Activated CD4-positive, alpha-beta T cell treated with anti-CD3 and anti-CD28 coated beads, Interleukin-2, amount 50 U/mL, for 48 hours (primary cell): ENCODE measurements at regions not wholly inside any gene's neighbourhood (a gene's known extent, or its start where the extent isn't known, plus 50 kb on each side); places are given as distances from the start of the nearest gene placed in this dataset.
"Not testable (repeated sequence)": the region's sequence is repeated elsewhere in the genome, so short reads cannot be mapped to it uniquely, and the experiment has no call there.

Experiments
- DNase-seq, 2 experiments: peaks; one replicate each; pipeline ENCODE4 v3.0.0-alpha.2; 2020

DNA sequence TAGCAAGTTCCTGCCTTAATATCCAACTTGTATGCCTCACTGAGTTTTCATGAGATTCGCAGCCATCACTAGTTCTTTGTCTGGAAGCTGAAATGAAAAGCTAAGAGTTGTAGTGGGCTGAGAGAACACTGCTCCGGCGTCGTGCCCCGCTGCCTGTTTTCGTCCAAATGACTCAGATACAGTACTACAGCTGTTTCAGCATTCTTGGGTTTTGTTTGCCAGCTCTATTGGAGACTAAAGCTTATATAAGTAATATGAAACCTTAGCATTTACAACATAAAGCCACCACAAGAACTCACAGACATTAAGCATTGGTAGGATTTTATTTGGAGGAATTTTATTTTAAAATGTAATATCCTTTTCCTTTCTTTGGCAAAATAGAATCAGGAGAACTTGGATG is 299.7 kb downstream of the DLEU7 start:
- DNase-seq = no peak

DNA sequence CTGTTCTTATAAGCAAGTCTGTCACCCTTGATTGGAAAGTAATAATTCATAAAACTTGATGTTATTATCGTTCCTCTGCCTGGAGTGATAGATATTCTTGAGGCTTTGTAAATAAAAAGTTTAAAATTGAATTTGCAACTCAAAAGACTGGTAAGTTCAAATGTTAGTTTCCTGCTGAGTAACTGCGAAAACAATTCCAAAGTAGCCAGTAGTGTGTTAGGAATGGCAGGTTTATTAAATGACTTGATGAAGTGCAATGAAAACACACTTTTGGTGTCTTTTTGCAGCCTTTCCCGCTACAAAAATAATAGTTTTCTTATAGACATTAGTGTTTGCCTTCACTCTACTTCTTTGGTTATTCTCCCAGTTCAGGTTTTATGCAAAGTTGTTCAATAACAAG is 299.3 kb downstream of the DLEU7 start:
- DNase-seq = no peak

DNA sequence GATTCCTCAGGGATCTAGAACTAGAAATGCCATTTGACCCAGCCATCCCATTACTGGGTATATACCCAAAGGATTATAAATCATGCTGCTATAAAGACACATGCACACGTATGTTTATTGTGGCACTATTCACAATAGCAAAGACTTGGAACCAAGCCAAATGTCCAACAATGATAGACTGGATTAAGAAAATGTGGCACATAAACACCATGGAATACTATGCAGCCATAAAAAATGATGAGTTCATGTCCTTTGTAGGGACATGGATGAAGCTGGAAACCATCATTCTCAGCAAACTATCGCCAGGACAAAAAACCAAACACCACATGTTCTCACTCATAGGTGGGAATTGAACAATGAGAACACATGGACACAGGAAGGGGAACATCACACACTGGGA is 296.3 kb downstream of the DLEU7 start:
- not testable (repeated sequence) for DNase-seq

DNA sequence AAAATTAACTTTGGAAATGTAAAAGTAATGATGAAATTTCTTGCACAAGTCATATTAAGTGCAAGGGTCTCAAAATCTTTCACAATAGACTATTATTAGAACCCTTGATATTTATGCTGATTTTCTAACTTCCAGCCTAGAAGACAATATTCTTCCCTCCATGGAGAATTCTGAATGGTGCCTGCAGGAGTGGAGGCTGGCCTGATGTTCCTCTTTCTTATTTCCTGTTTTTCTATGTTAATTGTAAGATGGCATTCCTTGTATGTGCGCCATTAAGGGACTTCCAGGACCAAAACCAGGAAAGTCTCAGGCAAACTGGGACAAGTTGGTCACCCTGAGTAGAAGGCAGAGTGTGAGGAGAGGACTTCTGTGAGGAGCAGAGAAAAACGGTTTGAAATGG is 294.9 kb downstream of the DLEU7 start:
- DNase-seq = no peak

DNA sequence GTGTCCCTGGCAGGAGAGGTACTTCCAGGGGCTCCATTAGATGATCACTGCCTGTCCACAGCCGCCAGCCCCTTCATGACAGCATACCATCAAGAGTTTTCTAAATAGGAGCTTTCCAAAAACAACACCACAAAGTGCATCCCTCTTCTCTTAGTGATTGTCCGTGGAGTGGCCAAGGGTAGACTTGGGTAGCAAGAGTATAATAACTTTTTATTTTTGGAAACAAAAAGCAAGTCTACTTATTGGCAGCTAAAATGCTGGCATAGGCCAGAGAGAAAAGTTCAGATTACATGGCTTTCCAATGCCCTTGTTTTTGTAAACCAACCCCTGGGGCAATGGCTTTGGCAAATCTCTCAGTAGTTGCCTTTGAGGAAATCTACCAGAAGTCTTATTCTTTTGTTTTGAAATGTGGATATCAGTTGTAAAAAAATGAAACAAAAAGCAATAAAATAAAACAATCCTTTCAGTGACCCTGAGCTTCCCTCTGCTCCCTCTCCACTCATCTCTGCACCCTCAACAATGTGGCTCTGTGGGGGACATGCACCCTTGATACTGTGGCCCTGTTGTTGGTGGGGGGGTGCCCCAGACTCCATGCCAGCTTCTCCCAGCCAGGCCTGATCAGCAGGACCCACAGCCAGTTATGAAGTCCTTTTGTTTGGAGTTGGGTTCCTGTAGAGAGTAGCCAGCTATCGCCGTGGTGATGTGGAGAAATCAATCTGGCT is 294.1 kb downstream of the DLEU7 start:
- no peak for DNase-seq

DNA sequence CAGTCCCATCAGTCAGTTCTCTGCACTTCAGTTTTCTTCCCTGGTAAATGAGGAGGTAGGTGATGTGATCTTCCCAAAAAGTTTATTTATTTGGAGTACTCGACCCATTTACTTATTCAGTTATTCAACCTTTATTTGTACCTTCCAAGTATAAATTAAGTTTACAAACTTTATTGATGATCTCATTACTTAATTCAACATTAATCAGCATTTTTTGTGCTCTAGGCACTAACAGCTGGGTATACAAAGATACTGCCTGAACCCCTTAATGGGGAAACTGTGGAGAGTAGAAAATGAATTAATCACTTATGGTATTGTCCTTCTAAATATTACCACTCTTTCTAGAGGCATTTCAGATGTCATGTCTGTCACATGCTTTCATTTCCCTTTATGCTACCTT is 293.3 kb downstream of the DLEU7 start:
- DNase-seq = no peak

DNA sequence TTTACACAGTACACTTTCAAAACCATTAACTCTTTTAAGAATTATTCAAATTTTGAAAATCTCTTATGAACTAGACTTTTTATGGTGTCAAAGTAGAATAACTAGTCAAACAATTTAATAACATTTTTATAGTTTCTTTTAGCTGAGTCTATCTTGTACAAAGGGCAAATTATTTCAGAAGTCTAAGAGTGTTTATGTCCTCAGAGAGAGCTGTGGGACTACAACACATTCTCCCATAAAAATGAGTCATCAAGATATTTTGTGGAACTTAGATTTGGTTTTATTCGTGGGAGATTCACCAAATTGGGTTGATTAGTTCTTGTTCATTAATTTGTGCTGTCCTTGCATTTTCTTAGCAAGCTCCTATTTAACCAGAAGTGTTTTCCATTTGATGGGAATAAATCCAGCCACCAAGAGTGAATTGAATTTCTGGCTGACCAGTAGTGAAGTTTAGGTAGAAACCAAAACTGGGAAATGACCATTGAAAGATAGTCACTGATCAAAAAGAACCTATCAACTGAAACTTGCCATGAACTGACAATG is 291.0 kb downstream of the DLEU7 start:
- DNase-seq = no peak

DNA sequence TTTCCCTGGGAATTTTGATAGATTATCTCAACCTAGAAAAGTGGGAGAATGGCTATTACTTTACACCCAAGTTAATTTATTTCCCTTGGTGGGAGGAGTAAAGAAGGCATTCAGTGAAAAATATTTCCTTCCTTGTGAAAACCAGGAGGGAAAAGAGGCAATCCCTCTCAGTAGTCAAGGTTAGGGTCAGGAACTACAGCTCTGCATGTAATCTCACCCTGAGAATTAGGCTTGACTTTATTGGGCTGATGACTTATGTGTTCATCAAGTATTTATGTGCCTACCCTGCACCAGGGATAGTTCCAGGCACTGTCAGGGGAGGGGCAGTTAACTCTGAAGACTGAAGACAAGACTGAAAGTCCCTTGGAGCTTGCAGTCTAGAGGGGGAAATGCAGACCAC is 281.8 kb downstream of the DLEU7 start:
- no peak for DNase-seq

DNA sequence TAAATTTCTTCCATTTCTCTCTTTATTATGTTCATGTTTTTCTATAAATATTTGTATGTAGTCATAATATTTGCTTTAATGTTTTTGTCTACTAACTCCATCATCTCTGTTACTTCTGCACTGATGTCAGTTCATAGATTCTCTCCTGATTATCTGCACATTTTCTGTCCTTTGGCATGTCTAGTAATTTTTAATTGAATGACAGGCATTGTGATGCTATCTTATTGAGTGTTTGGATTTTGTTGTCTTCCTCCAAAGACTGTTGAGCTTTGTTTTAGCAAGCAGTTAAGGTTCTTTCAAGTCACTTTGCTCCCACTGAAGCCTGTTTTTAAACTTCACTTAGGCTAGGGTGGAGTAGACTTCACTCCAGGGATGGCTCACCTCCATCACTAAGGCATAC is 276.8 kb downstream of the DLEU7 start:
- DNase-seq = no peak

DNA sequence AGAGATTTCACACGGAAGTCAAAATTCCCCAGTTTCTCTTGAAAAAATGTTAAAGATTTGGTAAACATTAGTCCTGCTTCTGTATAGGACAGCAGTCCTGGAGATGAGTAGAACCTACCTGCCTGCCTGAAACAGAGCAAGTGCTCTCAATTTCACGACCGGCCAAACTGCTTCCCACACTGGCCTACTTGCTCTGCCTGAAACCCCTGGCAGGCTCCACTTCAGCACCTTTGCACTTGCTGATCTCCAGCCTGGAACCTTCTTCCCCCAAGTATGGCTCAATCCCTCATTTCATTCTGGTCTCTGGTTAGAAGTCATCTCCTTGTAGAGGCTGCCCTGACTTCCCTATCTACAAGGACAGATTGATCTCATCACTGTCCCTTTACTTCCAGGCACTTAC is 271.4 kb downstream of the DLEU7 start:
- DNase-seq = no peak

DNA sequence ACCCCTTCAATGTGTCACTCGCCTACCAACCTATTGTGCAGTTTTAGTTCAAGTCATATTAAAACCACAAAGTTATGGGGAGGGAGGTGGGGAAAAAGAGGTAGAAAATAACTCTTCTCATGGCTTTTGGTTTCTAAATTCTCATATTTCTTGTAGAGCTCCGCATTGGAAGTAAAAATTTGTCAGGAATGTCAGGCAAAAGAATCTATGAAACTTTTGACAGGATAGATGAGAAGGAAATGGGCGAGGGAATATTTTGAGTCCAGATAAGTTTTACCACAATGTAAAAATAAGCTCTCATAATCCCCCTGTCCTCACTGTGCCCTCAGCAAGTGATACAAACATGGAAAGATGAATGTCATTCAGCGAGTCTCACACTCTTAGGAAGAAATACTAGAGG is 270.4 kb downstream of the DLEU7 start:
- DNase-seq = no peak

DNA sequence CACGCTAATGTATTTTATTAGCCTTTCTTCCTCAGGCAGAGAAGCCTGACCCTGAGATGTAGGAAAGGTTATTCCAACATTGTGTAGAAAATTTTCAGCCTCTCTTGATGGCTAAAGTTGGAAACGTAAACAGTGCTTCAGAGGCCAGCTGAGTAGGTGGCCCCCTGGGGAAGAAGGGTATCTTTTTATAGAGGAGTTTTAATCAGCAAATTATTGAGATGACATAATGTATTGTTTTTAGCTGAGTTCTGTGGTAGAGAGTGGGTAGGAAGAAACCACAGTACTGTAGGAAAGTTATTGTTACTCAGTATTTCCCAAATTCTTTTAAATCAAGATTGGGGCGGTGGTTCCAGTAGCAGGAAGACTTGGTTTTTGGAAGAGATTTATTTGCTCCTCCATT is 268.8 kb downstream of the DLEU7 start:
- no peak for DNase-seq

DNA sequence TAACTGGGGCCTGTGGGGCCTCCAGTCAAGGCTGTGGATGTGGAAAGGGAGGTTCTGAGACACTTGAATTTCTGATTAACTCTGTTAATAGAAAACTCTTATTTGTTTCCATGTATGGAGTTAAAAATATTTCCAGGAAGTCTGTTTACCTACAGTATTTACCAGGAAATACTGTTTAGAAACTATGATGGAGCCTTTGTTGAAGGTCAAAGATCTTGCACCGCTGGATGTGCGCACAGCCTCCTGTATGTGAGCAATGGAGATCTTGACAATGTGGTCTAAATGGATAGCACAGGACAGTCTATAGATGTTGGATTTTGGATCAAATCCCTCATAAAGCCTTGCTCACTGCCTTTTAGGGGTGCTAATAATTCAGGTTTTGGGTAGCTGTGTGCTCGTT is 268.4 kb downstream of the DLEU7 start:
- DNase-seq = no peak

DNA sequence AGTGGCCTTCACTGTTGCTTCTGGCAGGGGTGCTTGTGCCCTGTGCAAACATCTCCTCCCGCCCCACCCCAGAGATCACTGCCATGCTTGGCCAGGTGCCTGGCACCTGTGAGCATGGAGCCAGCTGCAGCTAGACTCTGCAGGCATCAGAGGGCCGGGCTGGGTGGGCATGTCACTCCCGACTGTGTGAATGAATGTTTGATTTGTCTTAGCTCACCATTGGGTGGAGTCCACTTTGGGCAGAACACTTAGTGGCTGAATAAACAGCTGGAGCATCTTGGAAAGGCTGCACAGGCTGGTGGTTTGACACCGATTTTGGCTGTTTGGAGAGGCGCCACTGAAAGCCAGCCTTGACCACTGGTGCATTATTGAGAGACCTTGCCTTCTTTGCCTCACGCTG is 267.3 kb downstream of the DLEU7 start:
- no peak for DNase-seq

DNA sequence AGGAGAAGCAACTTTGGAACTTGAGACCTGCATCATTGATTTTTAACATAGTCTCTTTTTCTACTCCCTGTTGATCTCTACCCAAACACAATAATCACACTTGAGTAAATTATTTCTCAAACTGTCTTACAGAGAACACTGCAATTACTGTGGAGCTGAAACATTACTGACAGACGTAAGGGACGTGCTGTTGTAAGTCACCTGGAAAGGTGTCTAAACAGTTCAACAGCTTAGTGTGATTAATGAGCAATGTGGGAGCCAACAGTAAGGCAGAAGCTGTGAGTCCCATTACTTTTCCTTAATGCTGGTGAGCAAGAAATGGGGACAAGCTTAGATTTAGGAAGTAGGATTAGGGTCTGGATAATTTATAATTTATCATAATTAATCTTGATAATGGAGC is 265.7 kb downstream of the DLEU7 start:
- DNase-seq = no peak

DNA sequence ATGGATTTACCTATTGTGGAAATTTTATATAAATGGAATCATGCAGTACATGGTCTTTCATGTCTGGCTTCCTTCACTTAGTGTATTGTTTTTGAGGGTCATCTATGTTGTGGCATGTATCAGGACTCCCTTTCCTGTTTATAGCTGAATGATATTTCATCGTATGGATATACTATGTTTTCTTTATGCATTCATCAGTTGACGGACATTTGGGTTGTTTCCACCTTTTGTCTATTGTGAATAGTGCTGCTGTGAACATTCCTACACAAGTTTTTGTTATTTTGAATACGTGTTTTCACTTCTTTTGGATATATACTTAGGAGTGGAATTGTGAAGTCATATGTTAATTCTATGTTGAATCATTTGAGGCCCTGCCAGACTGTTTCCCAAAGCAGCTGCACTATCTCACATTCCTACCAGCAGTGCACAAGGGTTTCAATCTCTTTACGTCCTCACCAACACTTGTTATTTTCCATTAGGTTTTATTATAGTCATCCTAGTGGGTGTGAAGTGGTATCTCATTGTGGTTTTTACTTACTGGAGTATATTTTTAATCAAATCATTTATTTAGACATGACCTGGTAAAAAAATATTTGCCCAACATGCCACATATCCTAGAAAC is 262.7 kb downstream of the DLEU7 start:
- no peak for DNase-seq

DNA sequence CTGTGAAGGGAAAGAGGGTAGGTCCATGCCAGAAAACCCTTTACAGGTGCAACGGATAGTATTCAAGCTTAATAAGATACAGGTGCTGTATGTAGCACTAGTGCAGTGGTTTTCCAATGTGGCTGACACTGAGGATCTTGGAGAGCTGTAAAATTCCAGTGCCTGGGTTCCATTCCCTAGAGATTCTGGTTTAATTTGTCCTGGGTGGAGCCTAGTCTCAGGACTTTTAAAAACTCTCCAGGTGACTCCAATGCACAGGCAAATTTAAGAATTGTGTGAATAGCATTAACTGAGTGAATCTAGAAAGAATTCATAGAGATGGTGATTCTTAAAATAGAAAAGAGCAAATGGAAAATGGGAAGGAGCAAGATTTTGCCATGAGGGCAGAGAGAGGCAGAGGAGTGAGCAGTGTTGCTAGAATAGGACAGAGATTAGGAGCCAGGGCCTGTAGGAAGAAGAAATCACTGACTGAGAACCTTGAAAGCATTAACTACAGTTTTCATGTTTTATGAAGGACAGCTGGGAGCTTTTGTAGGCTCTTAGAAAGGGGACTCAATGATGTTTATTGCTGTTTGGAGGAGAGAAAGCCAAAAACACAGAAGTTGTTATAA is 261.8 kb downstream of the DLEU7 start:
- DNase-seq = no peak

DNA sequence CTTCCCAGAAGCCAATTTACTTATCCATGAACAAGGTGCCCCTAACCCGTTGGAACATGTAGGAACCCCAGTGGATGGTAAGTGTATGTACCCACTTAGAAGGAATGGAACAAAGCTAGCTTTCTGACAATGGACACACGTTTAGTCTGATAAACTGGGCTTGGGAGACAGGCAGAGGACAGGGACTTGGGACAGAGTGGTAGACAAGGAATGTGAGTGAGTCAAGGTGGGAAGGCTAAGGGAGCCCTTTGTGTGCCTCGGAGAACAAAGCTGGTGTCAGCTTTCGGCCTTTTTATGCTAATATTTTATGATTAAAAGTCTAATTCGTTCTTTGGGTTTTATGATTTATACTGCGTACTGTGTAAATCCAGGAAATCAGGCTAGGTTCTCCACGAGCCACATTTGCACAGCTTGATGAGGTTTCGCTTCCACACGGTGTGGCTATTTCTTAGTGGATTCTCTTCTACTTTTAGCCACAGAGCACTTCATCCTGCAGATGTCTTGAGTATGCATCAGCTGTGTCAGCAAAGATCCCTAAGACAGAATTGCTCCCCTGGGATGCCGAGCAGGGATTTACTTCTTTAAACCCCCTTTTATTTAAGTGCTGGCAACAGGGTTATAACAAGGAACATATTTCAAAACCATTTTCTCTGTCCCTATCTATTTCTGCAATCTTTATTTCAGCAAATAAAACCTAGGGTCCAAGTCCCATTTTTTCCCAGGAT is 258.5 kb downstream of the DLEU7 start:
- DNase-seq = no peak

DNA sequence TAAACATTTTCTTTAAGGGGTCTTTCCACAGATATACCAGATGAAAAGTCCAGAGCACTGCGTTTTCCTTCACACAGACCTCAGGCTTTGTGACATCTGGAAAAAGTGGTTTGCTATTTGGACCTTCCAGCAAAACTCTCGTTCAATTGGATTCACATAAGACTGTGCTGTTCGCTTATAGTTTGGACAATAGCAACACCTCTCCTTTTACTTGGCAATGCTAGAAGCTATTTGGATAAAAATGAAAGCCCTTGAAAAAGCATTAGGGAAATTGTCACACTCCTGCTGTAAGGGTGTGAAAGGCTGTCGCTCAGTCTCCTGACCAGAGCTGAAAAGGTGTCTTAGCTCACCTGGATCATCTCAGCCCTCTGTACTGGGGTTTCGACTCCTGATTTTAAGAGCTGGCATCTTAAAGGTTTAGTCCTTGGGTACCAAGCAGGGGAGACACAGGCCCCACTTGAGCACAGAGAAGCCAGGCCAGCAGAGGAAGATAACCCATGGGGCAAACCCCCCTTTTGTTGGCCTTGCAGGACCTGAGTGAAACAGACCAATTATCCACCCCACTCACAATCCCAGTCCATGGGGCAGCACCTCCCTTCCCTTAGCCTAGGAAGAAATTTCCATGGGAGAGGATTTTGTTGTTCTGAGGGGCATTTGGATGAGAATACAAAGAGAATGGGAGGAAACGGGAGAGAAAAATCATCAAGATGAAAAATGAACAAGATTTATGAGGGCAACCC is 257.6 kb downstream of the DLEU7 start:
- DNase-seq = no peak

DNA sequence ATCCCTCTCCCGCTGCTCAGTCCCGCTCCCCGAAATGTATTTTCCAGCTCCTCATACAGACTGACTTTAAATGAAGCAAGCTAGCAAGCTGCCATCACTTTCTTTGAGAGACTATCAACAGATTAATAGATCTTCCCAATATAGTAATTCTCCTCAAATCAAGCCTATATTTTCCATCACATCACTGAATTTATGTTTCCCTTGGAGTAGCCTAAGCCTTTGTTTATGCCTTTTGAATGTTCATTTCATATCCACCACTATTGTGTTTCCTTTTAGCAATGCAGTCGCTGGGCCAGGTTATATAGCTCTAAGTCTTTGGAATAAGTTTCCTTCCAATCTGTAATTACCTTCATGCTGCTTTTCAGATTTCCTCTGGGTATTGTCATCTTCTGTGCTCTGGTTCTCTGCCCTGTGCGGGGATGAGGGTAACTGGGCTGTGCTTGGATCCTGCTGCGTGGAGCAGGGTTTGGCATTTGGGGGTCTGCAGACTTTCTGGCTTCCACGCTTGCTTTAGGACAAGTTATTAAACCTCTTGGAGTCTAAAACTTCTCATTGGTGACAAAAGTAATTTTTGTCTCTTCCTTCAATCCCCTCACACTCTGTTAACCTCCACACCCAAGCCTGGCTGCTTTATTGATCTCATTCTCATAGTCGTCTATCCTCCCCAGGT is 256.9 kb downstream of the DLEU7 start:
- no peak for DNase-seq

DNA sequence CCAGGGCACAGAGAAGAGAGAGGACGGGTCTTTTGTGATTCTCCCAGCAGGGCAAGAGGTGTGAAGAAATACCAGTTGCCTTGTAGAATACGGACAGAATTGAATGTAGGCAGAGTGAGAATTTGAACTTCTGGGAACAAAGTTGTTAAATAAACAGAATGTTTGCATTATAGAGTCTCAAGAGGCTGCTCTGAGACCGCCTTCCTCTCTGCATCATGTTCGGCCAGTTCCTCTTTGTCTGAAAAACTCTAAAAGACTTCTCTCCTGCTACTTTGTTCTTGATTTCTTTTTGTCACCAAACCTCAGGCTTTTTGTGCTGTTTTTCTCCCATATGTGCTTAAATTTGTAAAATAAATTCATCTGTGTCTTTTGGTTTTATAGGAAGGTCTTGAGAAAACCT is 256.4 kb downstream of the DLEU7 start:
- no peak for DNase-seq

DNA sequence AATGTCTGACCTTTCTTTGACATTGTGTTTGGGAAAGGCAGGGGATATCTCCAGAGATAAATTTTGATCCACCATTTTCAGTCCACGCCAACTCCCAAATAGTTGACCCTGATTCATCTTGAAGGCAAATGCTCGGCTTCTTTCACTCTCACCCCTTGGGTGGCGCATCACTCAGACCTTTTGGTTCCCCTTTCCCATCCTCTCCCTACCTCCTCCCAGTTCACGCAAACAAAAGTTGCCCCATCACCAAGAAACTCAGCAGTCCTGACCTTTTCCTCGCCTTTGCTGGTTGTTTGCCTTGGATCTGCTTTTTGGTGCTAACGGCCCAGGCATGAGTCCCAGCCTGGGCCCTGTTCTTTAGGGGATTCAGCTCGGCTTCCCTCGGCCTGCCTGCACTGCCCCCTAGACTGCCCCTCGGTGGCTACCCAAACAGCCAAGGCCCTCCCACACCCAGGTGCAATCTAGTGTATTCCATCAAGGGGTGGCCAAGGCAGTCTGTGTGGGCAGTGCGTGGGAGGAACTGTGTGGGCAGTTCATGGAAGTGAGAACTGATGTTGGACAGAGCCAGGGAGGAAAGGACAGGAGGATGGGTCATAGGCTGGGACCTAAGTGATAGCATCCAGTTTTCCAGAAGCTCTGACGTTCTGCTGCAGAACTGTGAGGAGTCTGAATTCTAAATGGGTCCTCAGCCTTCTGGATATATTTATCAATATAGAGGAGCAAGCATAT is 255.7 kb downstream of the DLEU7 start:
- no peak for DNase-seq
